Left ventricle myocardium inferior (tissue), 1 donor: ENCODE measurements at regions not wholly inside any gene's neighbourhood (a gene's known extent, or its start where the extent isn't known, plus 50 kb on each side); places are given as distances from the start of the nearest gene placed in this dataset.

Experiments
- DNase-seq: peaks from one replicate; pipeline ENCODE4 v3.0.0-alpha.2; 2020
- H3K27ac ChIP-seq: fragments of 200-600 bp; replicated peaks from 2 replicates; pipeline ENCODE4 v1.8.0; 2021
- H3K27me3 ChIP-seq: fragments of 200-600 bp; 2 replicates; pipeline ENCODE4 v1.8.0; 2021; ENCODE audit warnings: low read depth
- H3K36me3 ChIP-seq: fragments of 200-600 bp; 2 replicates; pipeline ENCODE4 v1.8.0; 2021
- H3K4me1 ChIP-seq: fragments of 200-600 bp; 2 replicates; pipeline ENCODE4 v1.8.0; 2021
- H3K4me3 ChIP-seq: fragments of 200-600 bp; 2 replicates; pipeline ENCODE4 v1.8.0; 2021; ENCODE audit warnings: mild to moderate bottlenecking, moderate library complexity
- H3K9me3 ChIP-seq: fragments of 200-600 bp; replicated peaks from 2 replicates; pipeline ENCODE4 v1.8.0; 2021
- CTCF ChIP-seq: fragments of 200-600 bp; IDR thresholded peaks from 2 replicates; pipeline ENCODE4 v1.8.0; 2021; ENCODE audit warnings: antibody characterized with exemption, mild to moderate bottlenecking, borderline replicate concordance
- intact Hi-C: fragments of 100-400 bp; cut with micrococcal nuclease; formaldehyde crosslinking; loops from one replicate; pipeline ENCODE4 v1.11.0; 2022
- donor health status: DM: no; HTN: yes; CAD: no; lungs with severe emphysema.

- Histone ChIP-seq H3K27me3 (no peaks in the 10 kb centered on the region), H3K36me3 (no peaks in the 10 kb centered on the region), H3K4me1 (no peaks in the 10 kb centered on the region), H3K27ac (no peak overlapping the region), H3K9me3 (peaks cover 22% of the 10 kb centered on the region), H3K4me3 (no peak overlapping the region)
- no peak for TF ChIP-seq CTCF
- intact Hi-C loops: no loop called here
- DNase-seq: no peak
Observed at GRCh38 chr16:65861131-65861731, 505.3 kb upstream of the CDH5 start.

GRCh38 chr16:65855171-65856145, 511.0 kb upstream of the CDH5 start:
- no peak for DNase-seq
- Histone ChIP-seq H3K4me3 (no peak overlapping the region), H3K27ac (no peak overlapping the region), H3K36me3 (no peaks in the 10 kb centered on the region), H3K27me3 (no peaks in the 10 kb centered on the region), H3K9me3 (peaks cover 33% of the 10 kb centered on the region), H3K4me1 (no peaks in the 10 kb centered on the region)
- intact Hi-C loops: no loop called here
- TF ChIP-seq CTCF: no peak

- no peak for TF ChIP-seq CTCF
- intact Hi-C loops: no loop called here
- H3K36me3 ChIP-seq: no peaks in the 10 kb centered on the region
- H3K4me3 ChIP-seq: no peak overlapping the region
- no peaks in the 10 kb centered on the region for H3K4me1 ChIP-seq
- peaks cover 3% of the 10 kb centered on the region for H3K9me3 ChIP-seq
- H3K27ac ChIP-seq: no peak overlapping the region
- H3K27me3 ChIP-seq: peaks cover 3% of the 10 kb centered on the region
- no peak for DNase-seq
Observed at GRCh38 chr16:65846210-65846602, 520.3 kb upstream of the CDH5 start.

GRCh38 chr16:65845466-65846209, 520.9 kb upstream of the CDH5 start:
- no peak overlapping the region for H3K4me3 ChIP-seq
- no peaks in the 10 kb centered on the region for H3K9me3 ChIP-seq
- intact Hi-C loops: no loop called here
- H3K36me3 ChIP-seq: no peaks in the 10 kb centered on the region
- no peak for TF ChIP-seq CTCF
- no peak overlapping the region for H3K27ac ChIP-seq
- no peak for DNase-seq
- H3K27me3 ChIP-seq: peaks cover 9% of the 10 kb centered on the region
- H3K4me1 ChIP-seq: no peaks in the 10 kb centered on the region

- no peak for TF ChIP-seq CTCF
- peaks cover 24% of the 10 kb centered on the region for H3K27me3 ChIP-seq
- intact Hi-C loops: no loop called here
Observed at GRCh38 chr16:65843941-65844340, 522.5 kb upstream of the CDH5 start.

More at GRCh38 chr16:65843941-65844340, 522.5 kb upstream of the CDH5 start:
- Histone ChIP-seq H3K4me3 (no peak overlapping the region), H3K9me3 (no peaks in the 10 kb centered on the region), H3K4me1 (no peaks in the 10 kb centered on the region), H3K27ac (no peak overlapping the region), H3K36me3 (no peaks in the 10 kb centered on the region)
- DNase-seq: no peak
